GM18909 (cell line): ENCODE measurements at regions not wholly inside any gene's neighbourhood (a gene's known extent, or its start where the extent isn't known, plus 50 kb on each side); places are given as distances from the start of the nearest gene placed in this dataset.

ENCODE experiments used
- ATAC-seq: cut with Tn5 transposase; IDR thresholded peaks from one replicate; pipeline ENCODE4 v1.9.1; 2021; ENCODE audit warnings: mild to moderate bottlenecking; ENCODE audit not compliant: unreplicated experiment, poor library complexity

DNA sequence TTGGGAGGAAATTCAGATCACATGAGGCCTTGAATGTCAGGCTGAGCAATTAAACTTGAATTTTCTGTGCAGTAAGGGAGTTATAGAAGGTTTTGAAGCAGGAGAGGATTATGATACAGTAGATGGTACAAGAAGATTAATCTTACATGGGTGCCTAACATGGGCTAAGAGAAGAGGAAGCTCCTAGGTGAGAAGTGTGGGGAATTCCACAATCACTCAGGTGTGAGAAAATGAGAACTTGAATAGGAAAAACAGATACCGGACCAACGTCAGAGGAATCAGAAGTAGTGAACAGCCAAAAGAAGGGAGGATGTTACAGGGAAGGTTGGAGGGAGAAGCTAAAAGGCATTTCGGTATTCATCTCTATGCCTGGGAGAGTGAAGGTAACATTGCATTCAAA lies 250.7 kb upstream of the SLC35B3 start:
- no peak for ATAC-seq

DNA sequence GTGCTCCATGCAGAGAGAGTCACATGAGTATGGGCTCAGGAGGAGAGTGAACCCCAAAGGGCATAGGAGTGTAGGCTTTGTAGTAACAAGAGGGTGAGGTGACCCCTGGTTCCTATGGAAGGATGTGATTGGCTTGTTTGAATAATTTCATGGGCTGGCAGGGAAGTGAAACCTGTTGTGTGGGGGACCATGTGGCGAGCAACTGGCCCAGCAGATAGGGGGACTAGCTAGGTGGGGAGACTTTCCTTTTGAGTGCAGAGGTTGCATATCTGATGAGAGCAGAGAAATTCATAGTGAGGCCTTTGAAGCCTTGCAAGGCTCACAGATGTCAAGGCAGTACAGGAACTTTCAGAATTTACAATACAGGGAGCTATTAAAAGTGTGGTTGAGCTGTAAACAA lies 247.9 kb upstream of the SLC35B3 start:
- ATAC-seq: no peak

DNA sequence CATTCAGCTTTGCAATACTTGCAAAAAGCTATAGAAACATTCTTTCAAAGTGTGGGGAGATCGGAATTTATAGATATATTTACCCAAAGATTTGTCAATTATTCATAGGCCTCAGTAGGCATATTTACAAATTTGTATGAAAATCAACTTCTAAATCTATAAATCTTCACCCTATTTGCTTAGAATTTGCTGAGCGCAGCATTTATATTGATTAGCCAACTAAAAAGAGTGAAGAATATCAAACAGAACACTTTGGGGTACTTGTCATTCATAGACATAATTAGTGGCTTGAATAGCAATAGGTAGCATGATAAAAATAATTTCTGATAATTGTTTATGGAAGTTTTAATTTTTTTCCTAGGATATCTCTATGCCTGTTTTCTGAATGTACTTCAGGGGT lies 244.5 kb upstream of the SLC35B3 start:
- ATAC-seq: no peak

DNA sequence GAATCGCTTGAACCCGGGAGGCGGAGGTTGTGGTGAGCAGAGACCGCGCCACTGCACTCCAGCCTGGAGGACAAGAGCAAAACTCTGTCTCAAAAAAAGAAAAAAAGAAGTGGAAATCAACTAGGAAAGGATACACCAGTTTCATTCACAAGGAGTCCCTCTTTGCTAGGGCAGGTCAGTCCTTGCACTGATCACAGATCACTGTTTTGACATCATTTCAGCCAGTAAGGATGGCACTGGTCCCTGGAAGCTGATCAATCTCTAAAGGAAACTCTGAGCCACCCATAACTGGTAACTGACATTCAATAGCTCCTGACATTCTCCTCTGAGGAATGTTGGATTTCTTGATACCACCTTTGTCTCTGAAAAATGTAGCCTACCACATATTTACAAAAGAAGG lies 243.1 kb upstream of the SLC35B3 start:
- no peak for ATAC-seq

DNA sequence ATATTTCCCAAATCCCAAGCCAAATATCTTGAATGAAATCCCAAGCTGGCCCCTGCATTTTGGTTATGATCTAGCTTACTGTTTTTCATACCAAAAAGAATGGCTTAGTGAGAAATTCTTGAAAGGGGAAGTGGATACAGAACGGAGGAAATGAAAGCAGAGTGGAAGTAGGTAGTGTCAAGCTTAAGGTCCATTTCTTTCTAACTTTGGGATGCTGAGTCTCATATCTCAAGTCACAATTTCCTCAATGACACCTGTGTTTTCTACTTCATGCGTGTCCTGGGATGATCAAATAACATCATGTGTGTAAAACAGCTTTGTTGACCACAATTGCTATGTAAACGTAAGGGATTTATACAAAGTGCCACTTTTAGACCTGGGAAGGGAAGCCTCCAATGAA lies 238.8 kb upstream of the SLC35B3 start:
- ATAC-seq: no peak

DNA sequence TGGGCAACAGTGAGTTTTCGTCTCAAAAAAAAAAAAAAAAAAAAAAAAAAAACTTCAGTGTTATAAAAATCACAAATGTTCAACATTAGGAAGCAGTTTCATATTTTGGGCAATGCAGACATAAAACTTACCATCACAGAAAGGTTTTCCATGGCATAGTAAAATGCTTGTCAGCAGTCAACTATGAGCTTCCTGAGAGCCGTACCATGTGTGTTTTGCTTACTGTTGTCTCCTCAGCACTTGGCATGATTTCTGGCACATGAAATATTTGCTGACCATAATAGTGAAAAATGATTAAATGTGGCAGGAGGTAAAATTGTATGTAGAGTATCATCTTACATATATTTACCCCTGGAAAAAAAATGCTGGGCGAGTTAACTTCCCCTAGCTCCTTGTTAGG lies 237.5 kb upstream of the SLC35B3 start:
- ATAC-seq: no peak

DNA sequence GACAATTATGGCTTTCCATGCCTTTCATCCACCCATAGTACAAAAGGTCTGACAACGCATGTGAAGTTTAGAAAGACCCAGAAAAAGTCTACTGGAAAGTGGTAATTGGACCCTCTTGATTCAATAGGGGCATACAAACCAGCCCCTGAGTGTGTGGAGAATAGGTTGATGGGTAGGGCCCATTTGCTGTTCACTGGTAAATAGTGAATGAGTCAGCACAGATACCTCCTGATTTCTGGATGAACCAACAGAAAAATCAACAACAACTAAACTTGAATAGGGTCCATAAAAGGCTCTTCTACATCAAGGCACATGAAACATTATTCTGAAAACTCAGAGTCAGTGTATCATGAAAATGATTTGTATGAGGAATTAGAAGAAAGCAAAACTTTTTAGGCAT lies 235.4 kb upstream of the SLC35B3 start:
- ATAC-seq: no peak

DNA sequence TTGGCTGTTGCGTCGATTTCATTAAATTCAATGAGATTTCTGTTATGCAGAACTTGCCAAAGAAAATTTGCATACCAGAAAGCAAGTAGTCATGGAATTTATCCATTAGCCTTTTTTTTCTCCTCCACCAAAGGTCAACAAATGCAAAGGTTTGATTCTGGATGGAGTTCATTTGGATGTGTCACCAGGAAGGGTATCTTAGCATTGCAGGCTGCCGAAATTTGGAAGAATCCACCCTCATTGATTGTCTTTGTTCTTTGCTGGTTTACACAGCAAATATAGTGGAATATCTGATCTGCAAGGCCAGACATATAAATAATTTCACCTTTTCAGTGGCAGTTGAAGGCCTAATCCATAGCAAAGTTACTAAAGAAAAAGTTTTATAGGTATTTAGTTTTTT lies 229.4 kb upstream of the SLC35B3 start:
- ATAC-seq: no peak

DNA sequence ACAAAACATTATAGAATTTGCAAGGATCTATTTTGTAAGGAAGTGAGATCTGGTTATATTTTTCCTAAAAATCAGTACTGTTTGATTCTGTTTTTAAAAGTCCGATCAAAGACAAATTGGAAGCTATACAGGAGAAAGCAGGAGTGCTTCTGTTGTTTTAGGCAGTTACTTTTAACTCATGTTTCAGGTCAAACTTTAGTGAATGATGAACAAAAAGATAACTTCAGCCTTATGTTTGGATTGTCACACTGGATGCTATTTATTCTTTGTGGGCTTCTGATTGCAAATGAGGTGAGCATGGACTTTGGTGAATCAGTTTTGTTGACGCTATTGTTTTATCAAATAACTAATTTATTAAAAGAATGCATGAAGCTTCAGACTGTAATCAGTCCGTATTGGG lies 228.7 kb upstream of the SLC35B3 start:
- no peak for ATAC-seq

DNA sequence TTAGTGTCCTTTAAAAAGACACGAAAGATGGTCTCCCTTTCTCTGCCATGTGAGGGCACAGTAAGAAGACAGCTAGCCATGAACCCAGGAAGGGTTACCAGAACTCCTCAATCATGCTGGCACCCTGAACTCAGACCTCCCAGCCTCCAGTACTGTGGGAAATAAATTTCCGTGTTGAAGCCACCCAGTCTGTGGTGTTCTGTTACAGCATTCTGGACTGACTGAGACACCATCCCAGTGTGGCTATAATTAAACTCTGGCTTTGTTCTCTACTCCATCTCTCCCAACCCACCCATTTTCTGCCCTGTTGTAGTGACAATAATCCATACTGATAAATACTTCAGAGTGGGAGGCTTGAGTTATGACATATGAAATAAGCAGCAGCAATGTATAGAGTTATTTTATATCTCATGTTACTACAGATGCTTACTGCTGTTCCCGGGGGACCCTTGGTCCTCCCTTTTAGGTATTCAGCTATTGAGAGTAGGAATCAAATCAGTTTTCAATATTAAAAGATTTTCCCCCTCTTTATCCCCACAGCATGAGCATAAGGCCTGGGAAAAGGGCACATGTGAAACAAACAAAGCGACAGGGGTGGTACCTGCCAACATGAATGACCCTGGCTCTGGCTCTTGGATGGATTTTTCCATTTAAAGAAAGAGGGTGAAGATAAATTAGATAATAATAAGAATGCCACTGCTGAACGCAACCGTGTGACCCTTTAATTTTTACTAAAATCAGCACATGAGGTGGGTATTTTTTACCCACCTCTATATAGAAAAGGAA lies 224.3 kb upstream of the SLC35B3 start:
- no peak for ATAC-seq

DNA sequence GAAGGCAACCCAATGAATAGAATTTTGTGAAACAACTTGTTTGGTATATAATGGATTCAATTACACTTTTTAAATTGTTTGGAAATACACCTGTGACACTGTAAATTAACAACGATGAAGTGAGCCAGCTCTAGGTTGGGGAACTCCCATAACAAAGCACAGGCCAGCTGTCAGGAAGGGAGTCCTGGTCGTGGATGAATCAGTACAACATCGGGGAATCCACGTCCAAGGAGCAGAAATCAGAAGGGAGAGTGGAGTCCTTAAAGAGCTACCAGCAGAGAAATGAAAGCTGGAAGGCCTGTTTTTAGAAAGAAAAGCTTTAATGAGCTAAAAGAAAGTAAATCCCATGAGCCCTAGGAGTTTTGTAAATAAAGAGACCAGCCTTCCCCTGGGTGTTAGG lies 223.1 kb upstream of the SLC35B3 start:
- no peak for ATAC-seq

DNA sequence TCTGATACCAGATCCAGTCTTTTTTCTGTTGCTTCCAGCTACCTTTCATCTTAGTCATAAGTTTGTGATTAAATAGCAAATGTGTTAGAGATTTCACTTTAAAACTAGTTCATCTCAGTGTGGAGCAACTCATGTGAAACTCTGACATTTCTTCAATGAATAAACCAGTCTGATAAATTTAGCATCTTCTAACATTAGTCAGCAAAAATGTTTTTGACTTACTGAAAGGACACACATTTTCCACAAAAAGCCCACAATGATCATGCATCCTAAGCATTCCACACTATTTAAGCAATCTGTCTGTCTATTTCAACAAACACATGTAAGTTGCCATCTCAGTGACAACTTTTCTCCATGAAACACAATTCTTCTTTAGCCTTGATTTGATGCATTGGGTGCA lies 222.2 kb upstream of the SLC35B3 start:
- ATAC-seq: no peak

DNA sequence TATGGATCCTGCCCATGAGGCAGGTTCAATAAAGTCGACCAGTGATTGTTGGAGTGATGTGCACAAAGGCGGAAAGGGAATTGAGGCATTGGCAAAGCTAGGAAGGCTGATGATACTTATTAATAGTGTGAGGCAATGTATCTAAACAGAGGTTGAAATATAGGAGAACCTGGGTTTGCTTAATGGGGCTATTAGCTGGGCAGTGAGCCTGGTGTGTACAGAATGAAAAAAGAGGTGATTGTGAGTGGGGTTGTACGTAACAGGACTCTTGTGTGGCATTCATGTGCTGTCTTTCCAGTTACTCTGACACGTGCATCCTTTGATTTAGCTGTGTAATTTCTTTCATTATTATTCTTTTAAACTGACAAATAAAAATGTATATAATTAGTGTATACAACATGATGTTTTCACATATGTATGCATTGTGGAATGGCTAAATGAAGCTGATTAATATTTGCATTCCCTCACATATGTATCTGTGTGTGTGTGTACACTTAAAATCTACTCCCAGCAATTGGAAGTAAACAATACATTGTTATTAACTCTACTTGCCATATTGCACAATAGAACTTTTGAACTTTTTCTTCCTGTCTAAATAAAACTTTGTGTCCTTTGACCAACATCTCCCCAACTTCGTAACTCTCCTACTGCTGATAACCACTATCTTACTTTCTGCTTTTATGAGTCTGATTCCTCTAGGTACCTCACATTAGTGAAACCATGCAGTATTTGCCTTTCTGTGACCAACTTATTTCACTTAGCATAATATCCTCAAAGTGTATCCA lies 220.5 kb upstream of the SLC35B3 start:
- no peak for ATAC-seq

DNA sequence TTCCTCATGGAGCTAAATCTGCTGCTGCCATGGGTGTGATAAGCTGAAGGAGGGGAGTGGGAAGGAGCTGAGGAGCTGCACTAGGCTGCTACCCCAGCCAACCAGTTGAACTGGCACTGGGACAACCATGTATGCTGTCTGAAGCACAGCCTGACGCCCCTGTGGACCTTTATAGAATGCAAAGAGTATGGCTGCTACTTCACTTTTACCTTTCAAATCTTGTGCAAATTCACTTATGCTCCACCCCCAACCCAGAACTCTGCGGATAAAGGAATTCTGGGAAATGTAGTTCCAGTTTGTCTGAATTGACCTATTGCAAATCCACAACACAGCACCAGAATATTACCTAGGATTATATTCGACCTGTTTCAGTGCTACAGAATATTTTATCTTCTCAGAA lies 217.4 kb upstream of the SLC35B3 start:
- ATAC-seq: no peak

DNA sequence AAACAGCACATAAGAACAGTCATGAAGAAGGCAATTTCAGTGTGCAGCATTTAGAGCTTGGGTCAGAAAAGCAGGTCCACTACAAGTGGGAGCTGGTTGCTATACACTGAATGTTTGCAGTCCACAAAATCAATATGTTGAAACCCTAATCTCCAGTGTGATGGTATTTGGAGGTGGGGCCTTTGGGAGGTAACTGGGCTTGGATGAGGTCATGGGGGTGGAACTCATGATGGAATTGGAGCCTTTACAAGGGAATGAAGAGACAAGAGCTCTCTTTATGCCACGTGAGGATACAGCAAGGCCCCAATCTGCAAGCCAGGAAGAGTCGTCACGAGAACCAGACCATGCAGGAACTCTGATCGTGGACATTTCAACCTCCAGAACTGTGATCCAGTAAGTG lies 216.7 kb upstream of the SLC35B3 start:
- ATAC-seq: no peak

DNA sequence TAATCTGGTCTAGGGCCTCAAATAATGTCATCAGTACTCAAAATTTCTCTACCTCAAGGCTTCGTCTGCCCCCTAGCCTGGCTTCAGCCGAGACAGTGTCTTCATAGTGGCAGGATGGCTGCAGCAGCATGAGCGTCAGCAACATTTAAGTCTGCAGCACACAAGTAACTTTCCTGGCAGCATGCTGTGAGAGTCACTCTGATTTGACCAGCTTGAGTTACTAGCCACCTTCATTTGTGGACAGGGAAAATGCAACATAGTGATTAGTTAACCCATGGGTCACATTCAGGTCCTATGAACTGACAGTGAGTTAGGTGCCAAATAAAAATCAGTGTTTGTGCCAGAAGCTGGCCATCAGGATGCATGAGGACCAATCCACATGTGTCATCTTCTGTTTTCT lies 209.9 kb upstream of the SLC35B3 start:
- ATAC-seq: no peak

DNA sequence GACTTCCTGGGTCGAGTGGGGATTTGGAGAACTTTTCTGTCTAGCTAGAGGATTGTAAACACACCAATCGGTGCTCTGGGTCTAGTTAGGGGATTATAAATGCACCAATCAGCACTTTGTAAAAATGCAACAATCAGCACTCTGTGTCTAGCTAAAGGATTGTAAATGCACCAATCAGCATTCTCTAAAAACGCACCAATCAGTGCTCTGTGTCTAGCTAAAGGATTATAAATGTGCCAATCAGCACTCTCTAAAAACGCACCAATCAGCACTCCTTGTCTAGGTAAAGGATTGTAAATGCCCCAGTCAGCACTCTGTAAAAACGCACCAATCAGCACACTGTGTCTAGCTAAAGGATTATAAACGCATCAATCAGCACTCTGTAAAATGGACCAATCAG lies 209.0 kb upstream of the SLC35B3 start:
- ATAC-seq: no peak

DNA sequence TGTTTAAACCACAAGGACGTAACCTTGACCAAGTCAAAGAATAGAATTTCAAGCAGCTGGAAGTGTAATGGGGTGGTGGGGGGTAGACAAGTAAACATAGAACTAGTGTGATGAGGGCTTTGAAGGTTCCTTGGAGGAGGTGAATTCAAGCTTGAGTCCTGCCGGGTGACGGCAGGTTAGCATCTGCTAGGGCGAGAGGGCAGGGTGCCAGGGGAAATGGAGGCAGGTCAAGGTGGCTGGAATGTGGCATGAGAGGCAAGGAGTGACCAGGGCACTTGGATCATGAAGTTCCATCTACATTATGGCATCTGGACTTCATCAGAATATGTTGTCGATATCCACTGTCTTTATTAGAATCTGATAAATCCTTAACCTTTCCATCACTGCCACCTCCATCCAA lies 207.5 kb upstream of the SLC35B3 start:
- ATAC-seq: no peak

DNA sequence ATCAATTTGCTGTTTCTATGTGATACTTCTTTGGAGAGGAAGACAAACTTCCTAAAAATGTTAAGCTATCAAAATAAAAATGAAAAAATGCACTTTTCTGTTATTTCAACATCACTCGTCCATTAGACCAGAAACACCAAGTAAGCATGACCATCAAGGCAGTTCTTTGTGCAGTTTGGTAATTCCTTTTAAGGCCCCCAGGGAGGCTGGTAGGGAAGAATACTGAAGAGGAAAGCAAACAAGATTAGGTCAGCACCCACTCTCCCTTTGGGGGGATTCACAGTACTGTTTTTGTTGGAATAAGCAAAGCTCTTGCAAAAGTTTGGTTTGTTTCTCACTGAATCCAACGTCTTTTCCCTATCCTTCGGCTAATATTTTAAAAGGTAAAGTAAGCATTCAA lies 206.8 kb upstream of the SLC35B3 start:
- no peak for ATAC-seq

DNA sequence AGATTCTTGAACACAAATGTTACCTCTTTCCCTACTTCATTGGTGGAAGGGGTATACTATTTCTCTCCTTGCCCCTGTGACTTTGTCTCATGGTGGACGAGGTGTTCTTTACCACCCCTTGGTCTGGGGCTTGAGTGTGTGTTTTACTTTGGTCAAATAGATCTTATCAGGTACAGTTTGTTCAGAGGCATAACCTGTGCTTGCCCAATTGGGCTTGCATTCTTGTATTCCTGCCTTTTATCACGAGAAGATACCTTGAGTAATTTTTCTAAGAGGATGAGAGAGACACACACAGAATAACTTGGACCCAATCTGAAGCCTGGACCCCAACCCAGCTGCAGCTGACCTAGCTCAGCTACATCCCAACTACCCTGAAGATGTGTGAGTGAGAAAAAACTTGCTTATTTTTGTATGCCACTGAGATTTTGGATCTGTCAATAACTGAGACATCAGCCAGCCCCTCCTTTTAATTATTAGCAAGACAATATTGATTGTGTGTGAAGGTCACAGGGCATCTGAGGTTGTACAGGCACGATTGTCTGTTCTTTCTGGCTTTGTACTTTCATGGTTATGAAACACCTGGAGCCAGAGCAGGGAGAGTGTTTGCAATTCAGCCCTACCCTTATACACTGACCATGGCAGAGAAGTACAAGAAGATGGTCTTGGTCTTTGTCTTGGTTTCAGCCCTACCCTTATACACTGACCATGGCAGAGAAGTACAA lies 204.7 kb upstream of the SLC35B3 start:
- no peak for ATAC-seq

DNA sequence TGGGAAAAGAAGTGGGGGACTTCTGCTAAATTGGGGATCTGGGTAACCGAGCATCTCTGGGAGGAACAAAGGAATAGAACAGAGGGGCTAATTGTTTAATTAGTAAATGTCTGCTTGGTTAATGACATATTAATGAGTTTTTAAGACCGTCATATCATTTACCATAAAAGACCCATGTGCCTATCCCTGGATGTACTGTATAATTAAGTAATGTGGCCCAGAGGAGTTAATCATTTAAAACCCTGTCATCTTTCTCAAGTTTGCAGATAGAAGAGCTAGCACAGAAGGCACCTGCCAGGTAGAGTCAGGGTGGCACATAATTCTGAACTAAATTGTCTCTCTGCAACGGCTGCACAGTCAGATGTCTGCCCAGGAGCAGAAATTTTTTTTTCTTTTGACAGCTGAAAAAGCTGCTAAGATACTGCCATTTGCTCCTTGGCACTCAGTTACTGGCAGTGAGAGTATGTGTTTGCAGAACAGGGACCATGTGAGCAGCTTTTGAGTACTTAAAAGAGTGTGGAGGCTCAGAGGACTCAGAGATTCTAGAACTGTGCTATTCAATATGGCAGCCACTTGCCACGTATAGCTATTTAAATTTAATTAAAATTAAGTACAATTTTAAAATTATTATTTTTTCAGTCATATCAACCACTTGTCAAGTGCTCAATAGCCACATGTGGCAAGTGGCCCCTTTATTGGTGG lies 202.7 kb upstream of the SLC35B3 start:
- no peak for ATAC-seq
